GM19043 (cell line): ENCODE measurements at regions not wholly inside any gene's neighbourhood (a gene's known extent, or its start where the extent isn't known, plus 50 kb on each side); places are given as distances from the start of the nearest gene placed in this dataset.

Experiments used
- ATAC-seq: cut with Tn5 transposase; IDR thresholded peaks from one replicate; pipeline ENCODE4 v1.9.1; 2021; ENCODE audit warnings: low read depth; ENCODE audit not compliant: unreplicated experiment

DNA sequence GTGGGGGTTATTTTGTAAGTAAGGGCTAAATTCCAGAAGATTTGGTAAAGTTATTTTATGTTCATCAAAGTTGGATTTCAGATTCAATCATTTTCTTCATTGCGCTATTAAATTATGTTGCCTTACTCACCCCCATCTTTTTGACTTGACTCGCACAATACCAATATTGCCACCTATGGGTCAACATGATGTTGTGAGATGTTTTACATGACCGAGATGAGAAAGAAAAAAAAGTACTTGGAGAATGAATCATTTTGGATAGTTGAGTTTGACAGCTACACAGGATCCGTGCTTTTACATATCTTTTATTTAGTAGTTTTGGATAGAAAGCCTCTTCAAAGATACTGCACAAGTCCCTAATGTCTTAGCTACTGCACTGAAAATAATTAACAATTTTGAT lies 224.2 kb upstream of the EMCN start:
- ATAC-seq: no peak

- ATAC-seq: no peak
These were observed 221.6 kb upstream of the EMCN start for GRCh38 chr4:100739426-100739825.

DNA sequence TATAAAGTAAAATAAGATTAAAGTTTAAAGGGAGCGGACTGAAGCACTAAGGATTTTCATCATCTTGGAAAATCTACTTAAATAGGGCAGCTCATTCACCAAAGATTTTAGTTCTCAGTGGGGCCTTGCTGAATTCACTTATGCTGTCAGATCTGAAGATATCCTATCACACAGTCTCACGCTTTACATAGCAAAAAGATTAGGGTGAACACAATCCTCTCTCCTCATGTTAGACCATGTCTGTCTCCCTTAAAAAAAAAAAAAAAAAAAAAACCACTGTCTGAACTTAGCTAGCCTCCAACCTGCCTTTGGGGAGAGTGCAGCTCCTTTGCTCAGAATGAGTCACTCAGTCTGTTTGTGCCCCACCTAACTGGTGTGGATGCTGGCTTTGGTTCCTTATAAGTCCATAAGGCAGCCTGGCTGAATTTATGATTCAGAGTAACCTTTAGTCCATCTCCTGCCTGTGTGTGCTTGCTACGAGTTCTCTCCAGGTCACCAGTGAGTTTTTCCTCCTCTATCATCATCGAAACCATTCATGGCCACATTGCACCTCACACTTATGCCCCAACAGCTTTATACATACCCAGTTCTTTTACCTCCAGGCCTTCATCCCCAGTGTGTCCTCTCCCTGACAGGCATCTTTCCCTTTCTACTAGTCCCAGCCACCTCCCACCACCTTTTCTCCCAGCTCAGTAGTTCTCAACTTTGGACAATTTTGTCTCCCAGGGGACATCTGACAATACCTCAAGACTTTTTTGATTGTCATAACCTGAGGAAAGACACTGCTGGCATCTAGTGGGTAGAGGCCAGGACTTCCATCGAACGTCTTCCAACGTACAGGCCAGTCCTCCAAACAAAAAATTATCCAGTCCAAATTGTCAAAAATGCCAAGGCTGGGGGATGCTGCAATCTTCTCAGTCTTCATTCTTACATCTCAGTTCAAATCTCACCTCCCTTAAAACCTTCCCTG lies 220.7 kb upstream of the EMCN start:
- no peak for ATAC-seq

- no peak for ATAC-seq
These were observed 219.0 kb upstream of the EMCN start for GRCh38 chr4:100736641-100737451.

DNA sequence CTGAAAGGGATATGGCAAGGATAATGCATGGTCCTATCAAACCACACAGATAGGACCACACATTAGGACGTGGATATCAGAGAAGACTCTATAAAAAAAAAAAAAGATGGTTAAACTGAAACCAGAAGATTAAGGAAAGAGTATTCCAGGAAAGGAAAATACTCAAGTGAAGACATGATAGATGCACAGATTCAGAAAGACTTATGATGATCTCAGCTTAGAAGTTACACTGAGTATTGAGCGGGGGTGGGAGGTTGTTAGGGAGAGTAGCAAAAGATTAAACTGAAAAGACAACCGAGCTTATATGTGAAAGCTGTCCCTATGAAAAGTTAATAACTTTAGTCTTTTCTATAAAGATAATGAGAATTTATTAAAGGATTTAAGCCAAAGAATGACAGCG lies 211.0 kb upstream of the EMCN start:
- ATAC-seq: no peak

- ATAC-seq: peak; percentile 55
These were observed 205.1 kb upstream of the EMCN start for GRCh38 chr4:100722866-100723459.

- ATAC-seq: no peak
These were observed 204.3 kb upstream of the EMCN start for GRCh38 chr4:100722133-100722532.

DNA sequence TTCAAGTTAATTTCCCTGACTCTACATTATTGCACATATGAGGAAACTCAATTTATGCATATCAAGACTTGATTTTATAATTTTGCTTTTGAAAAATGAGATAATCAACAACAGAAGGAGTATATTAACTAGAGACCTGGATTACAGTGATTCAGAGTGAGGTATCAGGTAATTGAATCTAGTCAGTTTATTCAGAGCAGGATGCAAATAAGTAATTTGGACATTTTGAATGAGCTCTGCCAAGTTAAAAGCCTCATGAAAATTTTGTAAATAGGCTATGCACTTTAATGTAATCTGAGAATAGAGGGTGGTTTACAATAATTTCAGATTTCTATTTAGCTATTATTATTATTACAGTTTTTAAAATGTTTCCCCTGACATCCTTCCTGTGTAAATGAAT lies 203.7 kb upstream of the EMCN start:
- ATAC-seq: no peak

- ATAC-seq: no peak
These were observed 203.3 kb upstream of the EMCN start for GRCh38 chr4:100721077-100721476.

DNA sequence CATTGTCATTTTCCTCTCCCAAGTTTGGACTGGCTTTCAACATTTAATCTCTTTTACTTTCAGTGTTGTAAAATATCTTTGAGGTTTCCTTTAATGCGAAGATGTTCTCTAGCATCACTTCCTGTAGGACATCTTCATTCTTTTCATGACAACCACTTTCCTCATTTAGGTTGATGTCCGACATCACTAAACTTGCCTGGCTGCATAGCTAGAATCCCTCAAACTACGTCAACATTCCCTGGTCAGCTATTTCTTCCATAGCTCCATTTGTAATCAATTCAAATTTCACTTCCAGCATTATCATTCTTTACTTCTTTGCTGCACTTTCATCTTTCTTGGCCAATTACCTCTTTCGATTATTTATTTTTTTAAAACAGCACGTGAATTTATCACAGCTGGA lies 198.6 kb upstream of the EMCN start:
- ATAC-seq: no peak

DNA sequence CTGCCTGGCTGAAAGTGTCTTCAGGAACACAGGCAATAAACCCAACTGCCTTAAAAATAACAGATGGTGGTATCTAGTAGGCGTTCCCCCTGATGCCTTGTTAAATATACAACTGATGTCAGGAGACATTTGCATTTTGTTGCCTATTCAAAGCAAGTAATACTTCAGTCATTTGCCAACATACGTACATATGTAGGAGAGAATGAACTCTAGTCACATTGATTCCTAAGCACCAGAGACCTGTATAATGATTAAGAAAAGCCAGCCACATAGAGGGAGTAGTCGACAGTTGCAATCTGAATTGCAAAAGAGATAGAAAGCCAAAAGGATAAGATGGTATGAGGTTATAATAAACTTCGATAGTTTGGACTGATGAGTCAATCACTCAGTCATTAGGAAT lies 191.0 kb upstream of the EMCN start:
- ATAC-seq: no peak

DNA sequence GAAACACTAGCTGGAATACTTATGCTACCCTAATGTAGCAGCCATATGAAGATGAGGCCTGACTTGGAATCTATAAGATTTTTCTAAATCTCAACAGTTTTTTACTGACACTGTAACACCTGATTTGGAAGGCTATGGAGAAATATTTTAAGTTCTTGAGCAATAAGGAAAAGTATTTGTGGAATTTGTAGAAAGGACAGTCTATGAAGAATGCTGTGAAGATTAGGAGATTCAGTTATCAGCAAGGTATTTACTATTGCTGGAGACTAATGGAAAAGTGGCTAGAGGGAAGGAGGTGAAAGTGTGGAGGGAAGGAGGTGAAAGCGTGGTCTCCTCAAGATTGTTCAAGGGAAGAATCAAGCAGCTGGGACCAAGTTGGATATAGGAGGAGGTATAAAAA lies 190.0 kb upstream of the EMCN start:
- ATAC-seq: no peak

DNA sequence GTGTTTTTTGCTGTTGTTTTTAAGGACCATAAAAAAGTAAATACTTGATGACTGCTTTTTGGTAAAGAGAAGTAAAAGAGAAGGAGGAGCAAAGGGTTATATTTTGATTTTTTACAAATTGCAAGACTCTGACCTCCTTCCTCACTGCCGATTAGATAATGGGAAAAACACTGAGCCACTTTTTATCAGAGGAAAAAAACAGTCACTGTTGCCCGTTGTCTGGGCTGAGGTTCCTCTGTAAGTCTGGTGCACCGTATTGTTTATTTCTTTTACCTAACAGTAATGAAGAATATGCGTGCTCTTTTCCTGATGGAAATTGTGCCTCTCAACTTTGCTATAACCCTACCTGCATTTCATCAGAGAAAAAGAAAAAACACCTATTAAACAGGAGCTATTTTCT lies 178.7 kb upstream of the EMCN start:
- no peak for ATAC-seq

- no peak for ATAC-seq
These were observed 178.0 kb upstream of the EMCN start for GRCh38 chr4:100695871-100696270.

GRCh38 chr4:100695039-100695654 lies 177.3 kb upstream of the EMCN start:
- ATAC-seq: no peak

DNA sequence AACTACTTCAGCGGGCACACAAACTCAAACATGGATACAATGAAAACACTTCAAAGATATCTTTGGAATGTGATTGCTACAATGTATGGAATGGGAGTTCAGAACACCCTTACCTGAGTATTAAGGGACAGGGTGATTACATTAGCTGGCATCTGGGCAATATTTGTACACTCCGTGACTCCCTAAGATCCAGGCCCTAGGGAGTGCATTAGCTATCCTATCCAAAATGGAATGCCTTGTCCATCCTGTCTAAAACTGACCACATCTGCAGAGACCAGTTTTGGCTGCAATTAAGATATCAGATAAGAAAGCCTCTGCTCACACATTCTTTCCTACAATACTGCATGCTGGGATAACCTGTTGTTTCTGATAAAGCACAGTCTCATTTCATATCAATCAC lies 176.6 kb upstream of the EMCN start:
- ATAC-seq: no peak

GRCh38 chr4:100690812-100691211 lies 173.0 kb upstream of the EMCN start:
- no peak for ATAC-seq

GRCh38 chr4:100688368-100688767 lies 170.5 kb upstream of the EMCN start:
- ATAC-seq: no peak

- no peak for ATAC-seq
These were observed 164.8 kb upstream of the EMCN start for GRCh38 chr4:100682477-100683218.

DNA sequence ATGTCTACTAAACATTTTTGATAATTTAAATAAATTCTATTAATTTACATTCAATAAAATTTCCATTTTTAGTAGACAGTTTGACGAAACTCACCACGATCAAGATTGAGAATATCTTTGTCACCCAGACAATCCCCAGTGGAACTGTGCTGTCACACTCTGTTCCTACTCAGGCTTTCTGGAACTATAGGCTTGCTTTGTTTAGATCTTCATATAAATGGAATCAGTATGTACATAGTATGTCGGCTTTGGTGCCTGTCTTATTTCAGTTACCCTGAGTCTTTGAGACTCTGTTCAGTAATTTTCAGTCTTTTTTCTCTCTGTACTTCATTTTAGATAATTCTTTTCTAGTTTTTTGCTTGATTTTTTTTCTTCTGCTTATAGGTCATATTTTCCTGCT lies 163.5 kb upstream of the EMCN start:
- ATAC-seq: no peak
